ENCODE measurements at regions not wholly inside any gene's neighbourhood (a gene's known extent, or its start where the extent isn't known, plus 50 kb on each side); places are given as distances from the start of the nearest gene placed in this dataset.
A peak's percentile ranks its signal among the peaks of the same experiment; 100 is the strongest.

- DNase-seq: no peak
These were observed 259.6 kb upstream of the RRP15 start for GRCh38 chr1:218025454-218025853.

GRCh38 chr1:218027152-218027551 lies 257.9 kb upstream of the RRP15 start:
- no peak for DNase-seq

- DNase-seq: no peak
These were observed 254.2 kb upstream of the RRP15 start for GRCh38 chr1:218030846-218031245.

GRCh38 chr1:218031901-218032300 lies 253.2 kb upstream of the RRP15 start:
- no peak for DNase-seq

GRCh38 chr1:218034468-218034867 lies 250.6 kb upstream of the RRP15 start:
- DNase-seq: no peak

- DNase-seq: peak; percentile 40
These were observed 236.2 kb upstream of the RRP15 start for GRCh38 chr1:218048828-218049420.

- DNase-seq: no peak
These were observed 235.5 kb upstream of the RRP15 start for GRCh38 chr1:218049641-218050040.

- no peak for DNase-seq
These were observed 226.4 kb upstream of the RRP15 start for GRCh38 chr1:218058730-218059129.

- DNase-seq: no peak
These were observed 220.7 kb upstream of the RRP15 start for GRCh38 chr1:218064426-218064825.

GRCh38 chr1:218066332-218066731 lies 218.8 kb upstream of the RRP15 start:
- no peak for DNase-seq

- DNase-seq: no peak
These were observed 216.9 kb upstream of the RRP15 start for GRCh38 chr1:218068241-218068640.

GRCh38 chr1:218069180-218069579 lies 215.9 kb upstream of the RRP15 start:
- no peak for DNase-seq

GRCh38 chr1:218073062-218073461 lies 212.0 kb upstream of the RRP15 start:
- DNase-seq: no peak

GRCh38 chr1:218078916-218079315 lies 206.2 kb upstream of the RRP15 start:
- peak; percentile 12 for DNase-seq

- no peak for DNase-seq
These were observed 205.7 kb upstream of the RRP15 start for GRCh38 chr1:218079347-218079746.

- no peak for DNase-seq
These were observed 205.3 kb upstream of the RRP15 start for GRCh38 chr1:218079820-218080219.

- DNase-seq: peak; percentile 55
These were observed 204.2 kb upstream of the RRP15 start for GRCh38 chr1:218080863-218081262.

GRCh38 chr1:218081358-218081757 lies 203.7 kb upstream of the RRP15 start:
- DNase-seq: no peak

GRCh38 chr1:218090459-218090858 lies 194.6 kb upstream of the RRP15 start:
- no peak for DNase-seq

- no peak for DNase-seq
These were observed 183.7 kb upstream of the RRP15 start for GRCh38 chr1:218101409-218101808.

- no peak for DNase-seq
These were observed 177.1 kb upstream of the RRP15 start for GRCh38 chr1:218108034-218108433.

- no peak for DNase-seq
These were observed 172.2 kb upstream of the RRP15 start for GRCh38 chr1:218112862-218113261.

- no peak for DNase-seq
These were observed 161.1 kb upstream of the RRP15 start for GRCh38 chr1:218123968-218124367.

GRCh38 chr1:218135371-218135770 lies 149.7 kb upstream of the RRP15 start:
- no peak for DNase-seq

- no peak for DNase-seq
These were observed 145.3 kb upstream of the RRP15 start for GRCh38 chr1:218139761-218140160.

GRCh38 chr1:218156595-218156994 lies 128.5 kb upstream of the RRP15 start:
- DNase-seq: no peak
